Hematopoietic multipotent progenitor cell treated with erythropoietin and hydrocortisone succinate and interleukin-3 and kit ligand, for 4 days (in vitro differentiated cells): ENCODE measurements at regions not wholly inside any gene's neighbourhood (a gene's known extent, or its start where the extent isn't known, plus 50 kb on each side); places are given as distances from the start of the nearest gene placed in this dataset.

Experiments
- DNase-seq: peaks from one replicate; pipeline ENCODE4 v3.0.0-alpha.2; 2015

DNA sequence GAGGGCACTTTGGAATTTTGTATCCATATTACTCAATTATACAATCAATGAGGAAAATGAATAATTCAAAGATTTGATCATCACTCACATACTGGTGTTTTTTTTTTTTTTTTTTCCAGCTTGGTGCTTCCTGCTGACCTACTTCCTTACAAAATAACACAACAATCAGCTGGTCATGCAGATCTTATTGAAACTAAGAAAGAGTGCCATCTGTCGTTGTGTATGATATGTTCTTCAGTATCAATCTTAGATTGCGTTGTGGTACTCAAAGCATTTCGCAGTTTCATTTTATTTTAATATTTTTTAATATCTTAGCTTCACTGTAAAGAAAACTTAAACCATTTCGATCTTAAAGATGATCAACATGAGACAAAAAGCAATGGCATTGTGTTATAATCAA, 155.6 kb downstream of the OGFRL1 start:
- DNase-seq, result no peak

DNA sequence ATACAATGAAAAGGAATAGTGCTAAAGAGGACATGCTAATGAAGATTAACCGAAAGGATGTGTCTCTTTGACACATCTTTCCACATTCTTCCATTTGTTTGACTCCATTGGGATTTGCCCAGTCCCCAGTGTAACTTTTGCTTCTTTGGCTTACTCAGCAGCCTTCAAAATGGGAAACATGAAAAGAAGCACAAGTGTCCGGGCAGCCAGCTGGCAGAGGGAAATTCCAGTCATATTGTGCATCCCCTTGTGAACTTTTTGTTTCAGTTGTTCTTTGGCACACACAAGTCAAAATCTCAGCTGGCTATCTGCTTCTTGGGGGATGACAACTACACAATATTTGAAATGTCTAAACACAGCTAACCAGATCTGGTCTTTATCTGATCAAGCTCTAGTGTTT, 157.4 kb downstream of the OGFRL1 start:
- DNase-seq, result no peak

DNA sequence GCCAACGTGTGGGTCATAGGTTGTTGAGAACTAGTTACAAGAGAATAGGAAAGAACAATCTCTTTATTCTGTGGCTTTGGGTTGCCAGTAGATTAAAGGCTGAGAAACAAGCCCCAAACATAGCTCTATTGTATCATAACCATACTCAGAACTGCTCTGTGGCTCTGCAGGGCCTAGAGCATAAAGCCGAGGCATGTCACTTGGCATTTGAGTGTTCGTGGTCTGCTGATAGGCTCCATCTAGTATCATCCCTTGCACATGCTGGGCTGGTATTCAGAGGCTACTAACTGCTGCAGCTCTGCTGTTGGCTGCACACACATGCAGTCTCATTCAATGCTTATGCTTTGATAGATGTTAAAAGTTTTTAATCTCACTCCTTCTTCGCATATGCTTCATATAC, 157.9 kb downstream of the OGFRL1 start:
- no peak for DNase-seq

DNA sequence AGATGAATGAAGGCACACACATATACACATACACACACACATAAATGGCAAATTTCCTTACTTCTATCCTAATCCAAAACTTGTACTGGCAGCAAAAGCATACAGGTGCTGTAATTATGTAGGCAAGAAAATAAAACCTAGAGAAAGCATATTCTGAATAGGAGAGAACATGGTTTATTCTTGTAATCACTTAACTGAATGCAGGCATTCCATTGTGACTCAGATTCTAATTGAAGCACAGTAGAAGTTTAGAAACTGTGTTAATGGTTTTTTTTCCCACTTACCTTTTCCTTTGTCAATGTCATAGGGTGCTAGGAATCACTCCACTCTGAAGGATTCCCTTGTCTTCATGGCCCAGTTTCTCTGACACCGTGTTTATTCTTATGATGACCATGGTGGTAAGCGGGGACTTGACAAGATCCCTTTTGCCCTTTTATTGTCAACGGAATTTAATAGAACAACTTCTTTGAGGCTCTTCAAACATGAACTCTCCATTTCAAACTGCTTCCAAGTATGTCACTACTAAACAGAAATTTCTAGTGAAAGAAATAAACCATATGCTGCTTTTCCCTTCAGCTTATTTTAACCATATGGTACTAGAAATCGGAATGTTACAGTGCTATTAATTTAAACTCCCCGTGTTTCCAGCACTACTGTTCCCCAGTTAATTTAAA, 164.2 kb downstream of the OGFRL1 start:
- no peak for DNase-seq

DNA sequence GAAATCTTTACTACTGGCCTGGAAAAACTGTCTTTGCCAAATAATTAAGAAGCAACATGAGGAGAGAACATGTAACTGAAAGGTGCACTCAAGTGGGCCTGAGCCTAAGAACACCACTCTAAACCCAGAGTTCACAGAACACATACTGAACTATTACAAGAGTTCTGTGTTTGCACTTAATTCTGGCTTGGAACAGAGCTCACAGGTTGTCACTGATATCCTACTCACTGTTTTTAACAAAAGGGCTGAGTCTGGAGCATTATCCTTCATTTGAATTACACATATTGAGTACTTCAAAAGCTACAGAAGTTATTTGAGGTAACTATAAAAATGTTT, 164.7 kb downstream of the OGFRL1 start:
- DNase-seq, result no peak

DNA sequence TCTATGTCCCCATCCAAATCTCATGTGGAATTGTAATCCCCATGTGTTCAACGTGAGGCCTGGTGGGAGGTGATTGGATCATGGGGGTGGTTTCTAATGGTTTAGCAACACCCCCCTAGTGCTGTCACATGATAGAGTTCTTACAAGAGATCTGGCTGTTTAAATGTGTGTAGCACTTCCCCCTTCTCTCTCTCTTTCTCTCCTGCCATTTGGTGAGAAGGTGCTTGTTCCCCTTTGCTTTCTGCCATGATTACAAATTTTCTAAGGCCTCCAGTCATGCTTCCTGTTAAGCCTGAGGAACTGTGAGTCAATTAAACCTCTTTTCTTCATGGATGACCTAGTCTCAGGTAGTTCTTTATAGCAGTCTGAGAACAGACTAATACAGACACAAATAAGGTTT, 165.4 kb downstream of the OGFRL1 start:
- peak; percentile 42 for DNase-seq

DNA sequence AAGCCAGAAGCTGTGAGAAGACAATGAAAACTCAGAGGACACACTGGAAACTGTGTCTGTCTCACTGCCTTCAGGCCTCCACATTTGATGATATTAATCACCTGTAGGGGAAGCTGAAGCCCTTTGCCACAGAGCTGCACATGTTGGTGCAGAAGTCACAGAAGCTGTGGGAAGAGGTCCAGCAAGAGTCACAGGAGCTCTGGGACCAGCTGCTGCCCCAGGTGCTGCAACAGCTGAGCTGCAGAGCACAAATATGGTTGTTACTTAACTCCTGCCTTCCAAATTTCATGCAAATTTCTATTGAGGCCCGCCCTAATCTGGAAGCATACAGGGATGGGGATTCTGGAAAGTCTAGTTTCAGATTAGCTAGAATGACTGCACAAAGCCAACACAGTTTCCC, 169.3 kb downstream of the OGFRL1 start:
- no peak for DNase-seq

DNA sequence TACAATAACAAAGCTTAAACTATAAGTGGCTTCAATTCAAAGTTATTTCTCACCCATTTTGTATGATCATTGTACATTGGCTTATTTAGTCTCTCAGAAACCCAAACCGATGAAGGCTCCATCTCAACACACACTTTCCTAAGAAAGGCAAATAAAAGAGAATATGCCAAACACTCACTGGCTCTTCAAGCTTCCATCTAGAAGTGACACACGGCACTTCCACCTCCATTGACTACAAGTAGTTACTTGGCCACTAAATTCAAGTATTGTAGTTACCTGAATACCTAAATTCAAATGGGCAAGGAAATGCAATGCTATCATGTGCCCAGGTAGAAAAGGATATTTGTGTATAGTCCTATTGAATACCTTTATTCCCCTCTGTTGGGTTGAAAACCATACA, 170.6 kb downstream of the OGFRL1 start:
- no peak for DNase-seq

DNA sequence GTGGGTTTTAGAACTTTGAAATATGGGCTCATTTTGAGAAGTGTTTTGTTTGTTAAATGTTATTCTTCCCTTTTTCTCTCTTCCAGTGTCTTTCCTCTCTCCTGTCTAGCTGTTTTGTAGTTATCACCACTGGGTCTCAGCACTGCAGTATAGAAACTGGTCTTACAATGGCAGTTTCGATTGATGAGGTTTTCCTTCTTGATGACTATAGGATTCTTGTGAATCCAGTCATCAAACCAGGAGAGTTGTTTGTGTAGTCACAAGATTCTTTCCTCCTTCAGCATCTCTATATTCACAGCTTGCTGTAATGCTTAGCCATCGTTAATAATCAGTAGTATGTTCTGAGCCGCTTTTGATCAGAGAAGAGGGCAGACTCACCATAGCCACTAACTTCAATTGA, 172.3 kb downstream of the OGFRL1 start:
- no peak for DNase-seq

DNA sequence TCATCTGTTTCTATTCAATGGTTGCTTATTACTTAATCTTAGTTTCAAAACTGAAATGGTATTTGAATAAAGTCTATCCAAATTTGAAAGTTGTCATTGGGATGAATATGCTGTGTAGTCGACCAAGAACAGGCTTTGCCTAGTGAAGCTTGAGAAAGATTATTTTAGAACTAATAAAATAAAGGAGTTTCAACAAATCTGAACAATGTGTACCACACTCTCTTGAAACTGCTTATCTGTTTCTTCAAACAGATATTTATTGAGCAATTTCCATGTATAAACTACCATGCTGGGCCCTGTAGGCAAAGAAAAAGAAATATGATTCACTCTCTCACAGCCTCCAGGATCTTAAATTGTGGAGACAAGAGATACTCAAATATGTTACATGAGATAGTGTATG, 174.4 kb downstream of the OGFRL1 start:
- DNase-seq, result no peak

DNA sequence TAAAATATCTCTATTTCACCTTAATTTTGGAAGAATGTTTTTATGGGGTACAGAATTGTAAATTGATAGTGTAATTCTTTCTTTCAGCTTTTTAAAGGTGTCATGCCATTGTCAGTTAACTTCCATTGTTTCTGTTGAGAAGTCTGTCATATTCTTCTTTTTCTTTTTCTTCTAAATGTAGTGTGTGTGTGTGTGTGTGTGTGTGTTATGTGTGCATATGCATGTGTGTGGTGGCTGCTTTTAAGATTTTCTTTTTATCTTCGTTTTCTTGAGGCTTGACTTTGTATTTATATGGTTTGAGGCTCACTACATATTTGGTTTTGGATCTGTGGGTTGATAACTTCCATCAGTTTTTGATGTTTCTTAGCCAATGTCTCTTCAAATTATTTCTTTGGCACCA, 176.5 kb downstream of the OGFRL1 start:
- DNase-seq, result no peak

DNA sequence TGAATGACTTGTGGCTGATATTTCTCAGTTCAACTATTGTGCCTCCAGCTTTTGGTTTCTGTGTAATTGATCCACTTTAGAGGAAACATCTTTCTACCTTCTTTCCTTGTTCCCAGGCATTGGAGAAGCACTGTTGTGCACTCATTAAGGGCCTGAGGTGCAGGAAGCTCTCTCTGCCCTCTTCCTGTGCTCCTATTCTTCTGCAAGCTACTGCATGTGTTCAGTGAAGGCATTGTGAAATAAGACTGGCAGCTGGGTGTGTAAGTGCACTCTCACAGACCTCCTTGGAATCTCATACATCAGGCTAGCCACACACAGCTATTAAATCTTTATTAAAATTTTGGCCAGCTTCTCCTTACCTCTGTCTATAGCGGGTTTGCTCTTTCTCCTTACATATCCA, 177.8 kb downstream of the OGFRL1 start:
- DNase-seq, result no peak

DNA sequence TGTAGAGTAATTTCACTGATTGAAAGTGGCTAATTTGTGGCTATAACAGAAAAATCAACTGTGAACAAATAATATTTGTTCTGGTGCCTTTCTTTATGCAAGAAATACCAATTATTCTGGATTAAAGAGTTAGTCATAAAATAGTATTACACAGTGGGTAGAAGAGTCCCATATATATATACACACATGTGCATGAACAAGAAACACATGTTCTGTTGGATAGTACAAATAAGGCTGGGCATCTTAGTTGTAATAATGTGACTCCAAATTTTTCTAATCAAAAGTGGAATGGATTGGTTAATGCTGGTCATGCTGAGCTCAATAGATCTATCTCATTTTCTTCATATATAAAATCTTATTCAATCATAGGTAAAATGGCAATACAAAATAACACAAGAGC, 179.4 kb downstream of the OGFRL1 start:
- no peak for DNase-seq

DNA sequence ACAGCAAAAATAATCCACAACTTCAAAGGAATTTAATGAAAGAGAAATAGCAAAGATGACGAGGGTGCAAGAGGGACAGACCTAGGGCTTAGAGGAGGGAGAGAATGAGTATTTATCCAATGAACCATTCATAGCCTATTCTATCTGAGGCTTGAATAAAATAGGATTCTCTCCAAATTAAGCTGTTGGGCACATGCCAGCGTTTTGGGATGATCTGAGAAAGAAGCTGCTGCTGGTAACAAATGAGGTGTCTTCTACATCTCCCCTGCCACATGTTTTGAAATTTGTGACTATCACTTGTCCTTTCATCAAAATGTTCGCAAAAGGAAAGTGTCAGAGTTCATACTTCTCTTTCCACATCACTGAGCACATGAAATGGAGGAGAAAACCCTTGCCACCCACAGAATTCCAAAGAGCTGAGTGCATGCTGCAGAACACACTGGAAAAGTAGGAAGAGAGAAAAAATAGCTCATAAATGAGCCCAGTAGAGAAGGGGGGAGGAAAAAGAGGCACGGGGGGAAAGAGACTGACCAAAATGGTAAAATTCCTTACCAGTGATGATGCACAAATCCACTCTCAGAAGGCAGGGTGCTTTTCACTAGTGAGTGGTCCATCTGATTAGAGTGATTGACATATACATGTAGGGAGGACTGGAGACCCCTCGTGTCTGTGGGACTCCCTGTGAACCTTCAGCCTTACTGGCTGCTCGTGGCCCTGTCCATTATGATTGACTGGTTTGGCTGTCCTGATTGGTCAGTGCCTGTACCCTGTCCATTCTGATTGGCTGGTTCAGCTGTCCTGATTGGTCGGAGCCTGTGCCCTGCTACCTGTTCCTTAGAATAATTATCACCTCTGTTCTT, 180.5 kb downstream of the OGFRL1 start:
- DNase-seq, result no peak

DNA sequence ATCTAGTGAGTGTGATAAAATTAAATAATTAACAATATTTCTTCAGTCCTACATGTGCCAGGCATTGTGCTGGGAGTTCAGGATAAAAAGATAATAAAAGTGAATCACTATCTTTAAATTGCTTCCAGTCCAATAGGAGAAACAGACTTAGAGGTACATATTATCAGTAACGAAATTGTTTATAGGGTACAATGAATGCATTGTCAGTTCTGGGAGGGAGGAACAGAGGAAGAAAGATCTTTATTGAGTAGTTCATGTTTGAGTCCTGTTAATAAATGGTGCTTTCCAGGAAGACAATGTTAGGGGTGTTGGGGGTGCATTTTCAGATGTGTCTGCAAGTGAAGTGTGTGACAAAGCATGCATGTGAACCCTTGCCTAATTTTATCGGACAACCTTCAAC, 183.1 kb downstream of the OGFRL1 start:
- DNase-seq, result no peak

DNA sequence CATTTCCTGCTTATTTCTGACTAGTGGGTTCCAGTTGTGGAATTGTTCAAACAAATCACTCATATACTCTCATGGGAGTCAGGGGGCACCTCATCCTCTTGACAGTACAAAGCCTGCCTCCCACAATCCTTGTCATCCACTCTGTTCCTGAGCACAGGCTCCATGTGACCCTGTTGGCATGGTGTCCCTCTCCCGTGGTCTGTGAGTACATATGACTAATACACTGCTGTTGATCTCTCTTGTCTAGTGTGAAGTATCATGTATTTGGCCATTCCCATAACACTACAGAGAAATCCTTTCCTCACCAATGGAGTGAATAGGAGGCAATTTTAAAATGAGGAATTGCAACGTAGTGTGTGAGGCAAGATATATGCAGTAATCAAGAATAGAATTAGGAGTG, 185.3 kb downstream of the OGFRL1 start:
- no peak for DNase-seq

DNA sequence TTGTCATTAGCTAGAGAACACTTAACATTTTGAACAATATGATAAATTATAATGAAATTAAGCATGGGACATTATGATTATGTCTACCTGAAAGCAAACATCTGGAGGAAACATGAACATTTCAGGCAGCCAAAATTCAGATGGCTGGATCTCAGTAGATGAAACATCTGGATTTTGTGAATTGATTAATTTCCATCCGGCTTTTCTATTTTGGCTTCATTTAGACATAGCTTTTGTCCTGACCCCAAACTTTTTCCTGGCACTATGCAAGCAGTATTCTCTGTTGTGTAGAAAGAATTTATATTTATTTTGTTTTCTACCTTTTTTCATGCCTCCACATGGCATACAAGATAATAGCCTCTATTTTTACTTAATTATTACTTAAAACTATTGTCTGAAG, 186.3 kb downstream of the OGFRL1 start:
- no peak for DNase-seq

DNA sequence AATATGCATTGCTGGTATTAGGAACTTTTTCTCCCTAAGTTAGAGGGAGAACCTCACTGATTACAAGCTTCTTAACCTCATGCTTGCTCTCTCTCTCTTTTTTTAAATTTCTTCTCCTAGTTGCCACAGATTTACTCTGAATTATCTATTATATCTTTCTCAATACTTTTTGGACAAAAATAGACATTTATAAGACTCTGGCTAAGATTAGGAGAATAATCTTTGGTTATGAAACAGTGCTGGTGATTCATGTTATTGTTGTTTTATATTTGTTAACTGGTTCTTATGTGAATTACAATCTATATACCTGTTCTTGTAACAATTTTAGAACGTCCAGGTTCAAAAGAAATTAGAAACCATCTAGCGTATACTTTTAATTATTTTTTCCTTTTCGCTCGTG, 187.8 kb downstream of the OGFRL1 start:
- DNase-seq, result no peak

DNA sequence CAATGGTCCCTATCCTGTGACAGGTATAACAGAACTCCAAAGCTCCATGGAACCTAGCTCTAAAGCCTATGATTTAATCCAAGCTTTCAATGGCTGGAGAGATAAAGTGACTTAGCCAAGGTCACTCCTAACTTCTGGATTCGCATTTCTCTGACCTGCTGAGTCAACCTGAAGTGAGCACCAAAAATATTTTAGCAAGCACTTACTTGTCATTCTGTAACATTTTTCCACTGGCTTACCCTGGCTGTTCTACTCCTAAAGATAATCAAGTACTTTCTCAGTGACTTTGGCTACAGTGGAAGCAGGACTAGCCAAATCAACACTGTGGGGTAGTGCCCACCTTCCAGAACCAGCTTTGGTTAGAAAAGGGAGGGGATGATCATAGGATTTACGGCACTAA, 188.3 kb downstream of the OGFRL1 start:
- DNase-seq, result no peak

DNA sequence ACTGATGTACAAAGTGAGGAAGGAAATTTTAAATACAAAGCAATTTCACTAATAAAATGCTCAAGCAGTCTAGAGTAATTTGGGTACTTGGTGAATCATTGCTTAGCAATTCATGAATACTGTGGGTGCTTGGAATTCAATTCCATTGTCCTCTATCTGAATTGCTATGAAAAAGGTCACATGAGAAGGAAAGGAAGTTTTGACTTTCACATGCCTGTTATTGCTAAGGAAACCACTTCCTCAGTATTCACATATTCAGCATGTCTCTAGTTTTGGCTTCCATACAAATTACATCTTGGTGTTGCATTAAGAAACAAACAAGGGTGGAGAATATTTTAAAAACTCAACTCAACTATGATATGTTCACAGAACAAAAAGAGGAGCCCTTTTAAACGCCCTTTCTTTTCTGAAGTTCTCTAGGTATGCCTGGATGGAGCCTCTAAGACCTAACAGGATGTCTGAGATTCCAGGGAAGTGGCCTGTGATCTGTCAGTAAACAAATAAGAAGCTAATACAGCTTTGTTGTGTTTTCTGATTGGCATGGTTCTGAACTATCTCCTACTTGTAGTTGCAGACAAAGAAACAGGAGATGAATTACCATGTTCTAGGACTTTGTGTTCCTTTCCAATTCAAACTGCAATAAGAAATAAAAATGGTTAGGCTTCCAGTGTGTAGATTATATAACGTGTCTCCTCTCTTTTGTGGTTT, 190.4 kb downstream of the OGFRL1 start:
- no peak for DNase-seq

DNA sequence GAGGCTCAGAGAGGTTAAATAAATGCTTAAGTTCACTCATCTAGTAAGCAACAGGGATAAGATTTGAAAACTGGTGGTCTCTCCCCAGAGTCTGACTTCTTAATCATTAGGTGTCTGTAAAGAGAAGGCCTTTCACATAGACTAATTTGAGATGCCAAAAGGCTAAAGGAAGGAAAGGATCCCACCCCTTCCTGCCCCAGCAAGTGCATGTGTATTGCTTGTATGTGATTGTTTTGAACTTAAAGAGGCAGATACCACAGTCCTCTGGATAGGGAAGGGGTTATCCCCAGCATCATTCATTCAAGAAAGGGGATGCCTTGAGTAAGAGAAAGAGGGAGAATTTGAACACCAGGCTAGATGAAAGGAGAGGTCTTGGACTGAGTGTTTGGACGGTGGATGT, 192.0 kb downstream of the OGFRL1 start:
- DNase-seq, result no peak

DNA sequence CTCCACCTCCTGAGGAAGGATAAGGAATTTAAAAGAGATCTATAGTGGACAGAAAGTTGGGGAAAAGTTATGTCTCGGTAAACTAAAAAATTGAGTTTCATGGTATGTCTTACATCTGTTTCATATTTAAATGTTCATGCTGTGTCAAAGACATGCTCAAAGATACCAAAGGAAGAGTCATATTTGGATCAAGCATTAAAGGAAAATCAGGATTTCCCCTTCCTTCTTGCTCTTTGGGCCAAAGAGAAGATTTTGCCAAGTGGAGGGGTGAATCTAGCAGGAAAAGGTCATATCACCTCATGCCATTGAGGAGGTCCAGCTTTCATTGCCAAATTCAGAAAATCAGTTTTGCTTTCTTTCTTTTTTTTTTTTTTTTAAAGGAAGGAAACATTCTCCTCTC, 192.4 kb downstream of the OGFRL1 start:
- no peak for DNase-seq

DNA sequence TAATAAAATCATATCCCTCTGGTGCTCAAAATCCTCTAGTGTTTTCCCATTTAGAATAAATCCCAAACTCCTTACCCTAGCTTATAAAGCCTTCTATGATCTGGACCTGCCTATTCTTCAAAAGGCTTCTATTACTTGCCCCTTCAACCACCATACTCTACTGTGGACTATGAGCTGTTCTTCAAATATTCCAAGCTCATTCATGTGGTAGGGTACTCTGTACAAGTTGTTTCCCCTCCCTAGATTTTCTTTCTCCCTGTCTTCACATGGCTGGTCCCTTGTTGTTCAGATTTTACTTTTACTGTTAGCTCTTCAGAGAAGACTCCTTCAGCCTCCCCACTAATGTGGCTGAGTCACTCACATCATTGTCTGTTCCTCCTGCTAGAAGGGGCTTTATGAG, 193.2 kb downstream of the OGFRL1 start:
- DNase-seq, result no peak

DNA sequence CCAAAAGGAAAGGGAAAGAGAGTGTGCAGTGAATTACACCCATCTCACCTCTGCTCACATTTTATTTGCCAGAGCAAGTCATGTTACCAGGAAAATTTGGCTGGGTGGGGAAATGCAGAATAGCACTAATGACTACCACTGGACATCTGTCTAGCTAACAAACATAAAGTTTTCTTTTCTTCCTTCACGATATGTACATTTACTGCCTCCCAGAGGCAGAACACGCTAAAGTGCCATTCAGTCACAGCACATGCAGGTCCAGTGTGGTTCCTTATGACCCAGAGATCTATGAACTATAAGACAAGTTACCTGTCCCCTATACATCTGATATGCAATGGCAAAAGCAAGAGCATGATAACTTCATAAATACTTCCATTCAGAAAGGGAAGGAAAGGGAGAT, 194.1 kb downstream of the OGFRL1 start:
- no peak for DNase-seq
